Pancreas (tissue), 10 donors: ENCODE measurements at regions not wholly inside any gene's neighbourhood (a gene's known extent, or its start where the extent isn't known, plus 50 kb on each side); places are given as distances from the start of the nearest gene placed in this dataset.

Source experiments
- ATAC-seq, 4 donors: fragments of 200-7000 bp; cut with Tn5 transposase; one replicate each; pipeline versions ENCODE4 v1.8.0 to v1.9.1; 2020; ENCODE audit warnings: mild to moderate bottlenecking in 4 of 4, moderate library complexity in 4 of 4
- DNase-seq, 6 donors: peaks; one replicate each; pipeline ENCODE4 v3.0.0-alpha.2; 2020
- FAIRE-seq: peaks from 2 replicates; lab custom pipeline; 2012; peaks lifted over from hg19 to GRCh38; lab: Jason Lieb, UNC
- H3K27ac ChIP-seq, 4 donors: fragments of 200-600 bp; sonication (generic); 1 replicate in 3 of 4; 2 replicates in 1 of 4; pipeline versions ENCODE4 v1.5.0 to v1.8.0; 2020
- H3K27me3 ChIP-seq, 4 donors: fragments of 200-600 bp; one replicate each; pipeline ENCODE4 v1.8.0; 2021
- H3K36me3 ChIP-seq, 3 donors: fragments of 200-600 bp; sonication (generic) in 1 of 3; one replicate each; pipeline versions ENCODE4 v1.5.0 to v1.8.0; 2020 to 2021
- H3K4me1 ChIP-seq, 3 donors: fragments of 200-600 bp; one replicate each; pipeline ENCODE4 v1.8.0; 2021
- H3K4me3 ChIP-seq, 4 donors: fragments of 200-600 bp; sonication (generic) in 2 of 4; one replicate each; pipeline versions ENCODE4 v1.5.0 to v1.8.0; 2020 to 2021
- H3K9me3 ChIP-seq, 4 donors: fragments of 200-600 bp; one replicate each; pipeline ENCODE4 v1.8.0; 2021
- CTCF ChIP-seq, 4 donors: fragments of 200-600 bp; sonication (generic) in 3 of 4; IDR thresholded peaks; one replicate each; pipeline versions ENCODE4 v1.5.0 to v1.8.0; 2021; ENCODE audit warnings: antibody characterized with exemption in 4 of 4
- WGBS, 2 donors: extraction: QIAGEN DNeasy Blood & Tissue Kit; methylation state at CpG; one replicate each; pipeline ENCODE4 v1.1.7; 2013; 5-methylcytosine and 5-hydroxymethylcytosine counted together
- intact Hi-C, 3 donors: fragments of 100-400 bp; cut with DNase I; formaldehyde crosslinking; loops; one replicate each; pipeline versions ENCODE4 v1.11.1 to v1.14.2; 2022
- donor health status: healthy with polysubstance abuse.
- donor health status: DM: no; HTN: no; CAD: no; lungs with moderate emphysema.
- donor health status: DM: no; HTN: no; CAD: no.
- donor health status: control.
- donor health status: control.
- donor health status: Bipolar disorder and iron deficiency.
- donor health status: DM: yes; HTN: yes; CAD: no.
- donor health status: DM: no; HTN: no; CAD: no.
- donor health status: DM: no; HTN: no; CAD: no.
- donor health status: DM: yes; HTN: yes; CAD: no.

- no peak for TF ChIP-seq CTCF (IDR thresholded peaks at IDR 0.05)
- DNase-seq = no peak
- 71 to 72% methylated on average over 6 of the region's 6 CpGs for WGBS, 2 donors
- no peak overlapping the region for H3K4me3 ChIP-seq
- H3K27ac ChIP-seq = no peak overlapping the region
- no peaks in the 10 kb centered on the region for H3K9me3 ChIP-seq
- no peaks in the 10 kb centered on the region for H3K36me3 ChIP-seq
- intact Hi-C loops = no loop called here
- FAIRE-seq = no peak
- ATAC-seq = peak in 1 of 4 donors; percentile 29
- no peaks in the 10 kb centered on the region for H3K4me1 ChIP-seq
- no peaks in the 10 kb centered on the region for H3K27me3 ChIP-seq
Observed at GRCh38 chr12:13465635-13466034, 269.1 kb downstream of the EMP1 start.

- Histone ChIP-seq H3K4me1 (no peaks in the 10 kb centered on the region), H3K36me3 (no peaks in the 10 kb centered on the region), H3K9me3 (no peaks in the 10 kb centered on the region), H3K27ac (no peak overlapping the region), H3K4me3 (no peak overlapping the region), H3K27me3 (no peaks in the 10 kb centered on the region)
- no peak for DNase-seq
- 67 to 72% methylated on average over 2 of the region's 2 CpGs for WGBS, 2 donors
- no peak for TF ChIP-seq CTCF (IDR thresholded peaks at IDR 0.05)
- intact Hi-C loops = no loop called here
- no peak for ATAC-seq
- FAIRE-seq = no peak
Observed at GRCh38 chr12:13463189-13463588, 266.7 kb downstream of the EMP1 start.

- ATAC-seq (no peak), FAIRE-seq (no peak), DNase-seq (no peak)
- intact Hi-C loops = no loop called here
- Histone ChIP-seq H3K4me1 (no peaks in the 10 kb centered on the region), H3K9me3 (no peaks in the 10 kb centered on the region), H3K36me3 (no peaks in the 10 kb centered on the region), H3K27ac (no peak overlapping the region), H3K4me3 (no peak overlapping the region), H3K27me3 (no peaks in the 10 kb centered on the region)
- TF ChIP-seq CTCF (IDR thresholded peaks at IDR 0.05) = no peak
- 77 to 79% methylated on average over 3 of the region's 3 CpGs for WGBS, 2 donors
Observed at GRCh38 chr12:13462450-13462849, 265.9 kb downstream of the EMP1 start.

- Histone ChIP-seq H3K27ac (no peak overlapping the region), H3K4me3 (no peak overlapping the region), H3K9me3 (no peaks in the 10 kb centered on the region), H3K36me3 (no peaks in the 10 kb centered on the region), H3K4me1 (no peaks in the 10 kb centered on the region), H3K27me3 (no peaks in the 10 kb centered on the region)
- WGBS, 2 donors = 53 to 66% methylated on average over 5 of the region's 5 CpGs
- no peak for DNase-seq
- TF ChIP-seq CTCF (IDR thresholded peaks at IDR 0.05) = no peak
- ATAC-seq = no peak
- no peak for FAIRE-seq
- intact Hi-C loops = no loop called here
Observed at GRCh38 chr12:13455778-13456144, 259.2 kb downstream of the EMP1 start.

GRCh38 chr12:13454991-13455777 lies 258.7 kb downstream of the EMP1 start:
- WGBS, 2 donors = 53% methylated on average over 3 of the region's 3 CpGs
- Histone ChIP-seq H3K36me3 (no peaks in the 10 kb centered on the region), H3K4me1 (no peaks in the 10 kb centered on the region), H3K4me3 (no peak overlapping the region), H3K9me3 (no peaks in the 10 kb centered on the region), H3K27ac (no peak overlapping the region), H3K27me3 (no peaks in the 10 kb centered on the region)
- intact Hi-C loops = no loop called here
- no peak for TF ChIP-seq CTCF (IDR thresholded peaks at IDR 0.05)
- DNase-seq (no peak), FAIRE-seq (no peak), ATAC-seq (no peak)
